Upper lobe of left lung (tissue), 4 donors: ENCODE measurements at regions not wholly inside any gene's neighbourhood (a gene's known extent, or its start where the extent isn't known, plus 50 kb on each side); places are given as distances from the start of the nearest gene placed in this dataset.
"Not testable (repeated sequence)": the region's sequence is repeated elsewhere in the genome, so short reads cannot be mapped to it uniquely, and the experiment has no call there.

Source experiments
- EP300 ChIP-seq, 4 donors: sonication (generic); formaldehyde crosslinking; IDR thresholded peaks; one replicate each; pipeline ENCODE4 v1.5.1; 2017; ENCODE audit warnings: antibody characterized with exemption in 4 of 4, control low read depth in 2 of 4
- POLR2A ChIP-seq, 4 donors: fragments of 450-650 bp; IDR thresholded peaks; one replicate each; pipeline ENCODE4 v1.5.1; 2016 to 2017; ENCODE audit warnings: antibody characterized with exemption in 4 of 4, mild to moderate bottlenecking in 2 of 4
- POLR2AphosphoS5 ChIP-seq, 2 donors: sonication (generic); formaldehyde crosslinking; IDR thresholded peaks; one replicate each; pipeline ENCODE4 v1.5.1; 2017; ENCODE audit warnings: antibody characterized with exemption in 2 of 2
- TF ChIP-seq, protein P1 (sequence below), 6 experiments: fragments of 450-650 bp in 4 of 6; fragments of 200-600 bp in 2 of 6; sonication (generic) in 2 of 6; IDR thresholded peaks; one replicate each; pipeline ENCODE4 v1.5.1; 2016 to 2019; ENCODE audit warnings: antibody characterized with exemption in 6 of 6

DNA sequence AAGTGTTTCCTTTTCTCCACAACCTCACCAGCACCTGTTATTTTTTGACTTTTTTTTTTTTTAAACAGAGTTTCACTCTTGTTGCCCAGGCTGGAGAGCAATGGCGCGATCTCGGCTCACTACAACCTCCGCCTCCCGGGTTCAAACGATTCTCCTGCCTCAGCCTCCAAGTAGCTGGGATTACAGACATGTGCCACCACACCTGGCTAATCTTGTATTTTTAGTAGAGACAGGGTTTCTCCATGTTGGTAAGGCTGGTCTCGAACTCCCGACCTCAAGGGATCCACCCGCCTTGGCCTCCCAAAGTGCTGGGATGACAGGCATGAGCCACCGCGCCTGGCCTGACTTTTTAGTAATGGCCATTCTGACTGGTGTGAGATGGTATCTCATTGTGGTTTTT is 123.2 kb upstream of the CCND2 start:
- TF ChIP-seq, protein P1, sequence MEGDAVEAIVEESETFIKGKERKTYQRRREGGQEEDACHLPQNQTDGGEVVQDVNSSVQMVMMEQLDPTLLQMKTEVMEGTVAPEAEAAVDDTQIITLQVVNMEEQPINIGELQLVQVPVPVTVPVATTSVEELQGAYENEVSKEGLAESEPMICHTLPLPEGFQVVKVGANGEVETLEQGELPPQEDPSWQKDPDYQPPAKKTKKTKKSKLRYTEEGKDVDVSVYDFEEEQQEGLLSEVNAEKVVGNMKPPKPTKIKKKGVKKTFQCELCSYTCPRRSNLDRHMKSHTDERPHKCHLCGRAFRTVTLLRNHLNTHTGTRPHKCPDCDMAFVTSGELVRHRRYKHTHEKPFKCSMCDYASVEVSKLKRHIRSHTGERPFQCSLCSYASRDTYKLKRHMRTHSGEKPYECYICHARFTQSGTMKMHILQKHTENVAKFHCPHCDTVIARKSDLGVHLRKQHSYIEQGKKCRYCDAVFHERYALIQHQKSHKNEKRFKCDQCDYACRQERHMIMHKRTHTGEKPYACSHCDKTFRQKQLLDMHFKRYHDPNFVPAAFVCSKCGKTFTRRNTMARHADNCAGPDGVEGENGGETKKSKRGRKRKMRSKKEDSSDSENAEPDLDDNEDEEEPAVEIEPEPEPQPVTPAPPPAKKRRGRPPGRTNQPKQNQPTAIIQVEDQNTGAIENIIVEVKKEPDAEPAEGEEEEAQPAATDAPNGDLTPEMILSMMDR (IDR thresholded peaks at IDR 0.05) = not testable (repeated sequence)
- not testable (repeated sequence) for TF ChIP-seq POLR2A, POLR2AphosphoS5, EP300 (IDR thresholded peaks at IDR 0.05)
